GM12875 (cell line): ENCODE measurements at regions not wholly inside any gene's neighbourhood (a gene's known extent, or its start where the extent isn't known, plus 50 kb on each side); places are given as distances from the start of the nearest gene placed in this dataset.

ENCODE experiments used
- H3K4me3 ChIP-seq: one replicate; pipeline ENCODE4 v1.5.1; 2011; ENCODE audit warnings: low read depth, low read length, control low read depth
- TF ChIP-seq, protein P1 (sequence below): IDR thresholded peaks from 2 replicates; pipeline ENCODE4 v1.5.1; 2011; ENCODE audit warnings: low read depth, mild to moderate bottlenecking, control low read depth, inconsistent platforms, low read length, moderate library complexity, borderline replicate concordance; ENCODE audit not compliant: insufficient read depth

DNA sequence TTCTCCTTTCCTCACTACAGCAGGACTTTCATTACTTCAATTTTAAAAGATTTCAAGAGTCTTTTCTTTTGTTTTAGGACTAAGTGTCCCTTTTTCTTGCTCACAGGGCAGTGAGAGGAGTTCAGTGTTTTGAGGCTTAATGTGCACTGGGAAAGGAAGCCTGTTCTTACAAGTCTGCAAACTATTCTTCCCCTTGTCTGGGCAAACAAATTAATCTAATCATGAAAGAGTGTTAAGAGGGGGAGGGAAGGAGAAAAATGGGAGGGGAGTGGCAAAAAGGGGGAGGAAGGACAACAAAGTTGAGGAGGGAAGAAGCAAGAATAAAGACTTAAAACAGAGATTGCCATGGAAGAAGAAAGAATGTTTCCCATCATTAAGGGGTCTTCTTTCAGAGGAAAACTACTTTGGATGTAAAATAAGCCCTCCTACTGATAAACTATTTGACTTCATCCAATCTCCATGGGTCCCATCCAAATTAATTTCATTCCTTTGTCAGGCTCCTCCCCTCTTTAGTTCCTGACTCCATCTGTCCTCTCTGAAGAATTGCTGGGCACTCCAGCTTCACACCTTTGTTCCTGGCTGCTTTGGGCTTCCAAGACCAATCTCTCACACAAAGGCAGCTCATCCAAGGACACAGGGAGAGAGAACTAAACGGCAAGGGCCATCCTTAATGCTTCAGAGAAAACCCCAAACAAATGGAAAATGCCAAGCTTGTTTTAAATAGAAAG lies 244.5 kb downstream of the TPBG start:
- TF ChIP-seq, protein P1, sequence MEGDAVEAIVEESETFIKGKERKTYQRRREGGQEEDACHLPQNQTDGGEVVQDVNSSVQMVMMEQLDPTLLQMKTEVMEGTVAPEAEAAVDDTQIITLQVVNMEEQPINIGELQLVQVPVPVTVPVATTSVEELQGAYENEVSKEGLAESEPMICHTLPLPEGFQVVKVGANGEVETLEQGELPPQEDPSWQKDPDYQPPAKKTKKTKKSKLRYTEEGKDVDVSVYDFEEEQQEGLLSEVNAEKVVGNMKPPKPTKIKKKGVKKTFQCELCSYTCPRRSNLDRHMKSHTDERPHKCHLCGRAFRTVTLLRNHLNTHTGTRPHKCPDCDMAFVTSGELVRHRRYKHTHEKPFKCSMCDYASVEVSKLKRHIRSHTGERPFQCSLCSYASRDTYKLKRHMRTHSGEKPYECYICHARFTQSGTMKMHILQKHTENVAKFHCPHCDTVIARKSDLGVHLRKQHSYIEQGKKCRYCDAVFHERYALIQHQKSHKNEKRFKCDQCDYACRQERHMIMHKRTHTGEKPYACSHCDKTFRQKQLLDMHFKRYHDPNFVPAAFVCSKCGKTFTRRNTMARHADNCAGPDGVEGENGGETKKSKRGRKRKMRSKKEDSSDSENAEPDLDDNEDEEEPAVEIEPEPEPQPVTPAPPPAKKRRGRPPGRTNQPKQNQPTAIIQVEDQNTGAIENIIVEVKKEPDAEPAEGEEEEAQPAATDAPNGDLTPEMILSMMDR, result no peak
- no peak overlapping the region for H3K4me3 ChIP-seq

DNA sequence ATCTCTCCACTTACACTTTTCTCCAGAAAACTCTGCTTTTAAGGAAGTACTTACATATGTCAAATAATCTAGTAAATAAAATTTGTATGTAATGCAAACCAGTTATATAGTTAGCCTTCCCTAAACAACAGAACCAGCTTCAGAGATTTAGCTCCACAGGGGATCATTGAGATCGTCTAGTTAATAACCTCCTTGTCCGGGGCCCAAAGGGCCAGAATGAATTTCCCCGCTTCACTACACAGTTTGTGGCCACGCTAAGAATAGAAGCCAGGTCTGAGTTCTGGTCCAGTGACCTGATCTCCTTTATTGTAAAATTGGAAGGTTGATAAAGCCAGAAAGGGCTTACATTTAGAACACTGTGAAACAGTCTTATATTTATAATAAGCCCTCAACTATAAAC lies 245.2 kb downstream of the TPBG start:
- no peak overlapping the region for H3K4me3 ChIP-seq
- TF ChIP-seq, protein P1, result no peak

DNA sequence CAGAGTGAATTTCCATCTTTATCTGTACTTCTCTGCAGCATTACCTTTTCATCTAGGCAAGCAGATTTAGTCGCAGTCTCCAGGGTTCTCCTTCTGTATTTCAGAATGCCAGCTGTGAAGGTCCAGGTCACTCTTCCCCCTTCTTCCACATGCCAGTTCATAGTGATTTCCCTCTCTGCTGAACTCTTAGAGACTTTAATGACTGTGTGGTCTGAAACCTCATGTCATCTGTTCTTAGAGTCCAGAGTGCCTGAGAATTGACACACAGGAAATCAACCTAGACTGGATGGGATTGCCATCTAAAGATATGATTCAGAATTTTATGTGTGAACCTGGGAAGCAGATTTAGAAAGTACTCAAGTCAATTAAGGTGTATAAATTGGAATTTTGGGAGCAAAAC lies 248.1 kb downstream of the TPBG start:
- no peak overlapping the region for H3K4me3 ChIP-seq
- TF ChIP-seq, protein P1, result no peak

DNA sequence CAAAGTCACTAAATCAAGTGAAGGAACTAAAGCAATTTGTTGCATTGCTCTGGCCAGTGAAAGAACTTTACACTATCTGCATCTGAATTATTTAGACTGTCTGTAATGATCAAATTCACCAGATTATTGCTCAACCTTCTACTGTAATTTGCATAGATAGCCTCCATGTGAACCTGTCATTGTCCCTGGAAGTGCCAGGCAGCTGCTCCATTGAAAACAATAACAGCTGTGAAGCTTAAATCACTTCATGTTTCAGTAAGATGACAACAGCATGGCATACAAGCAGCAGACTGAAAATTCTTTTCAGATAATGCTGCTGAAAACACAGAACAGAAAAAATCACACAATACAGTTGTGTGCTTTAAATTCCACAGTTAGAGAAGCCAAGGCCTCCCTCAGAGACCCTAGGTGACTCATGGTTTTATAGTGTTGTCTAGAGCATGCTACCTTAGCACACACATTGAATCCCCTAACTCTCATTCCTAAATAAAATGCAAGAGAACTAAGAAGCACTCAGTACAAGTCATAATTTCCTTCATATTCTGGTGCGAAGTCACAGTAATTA lies 248.9 kb downstream of the TPBG start:
- TF ChIP-seq, protein P1, result no peak
- no peak overlapping the region for H3K4me3 ChIP-seq

DNA sequence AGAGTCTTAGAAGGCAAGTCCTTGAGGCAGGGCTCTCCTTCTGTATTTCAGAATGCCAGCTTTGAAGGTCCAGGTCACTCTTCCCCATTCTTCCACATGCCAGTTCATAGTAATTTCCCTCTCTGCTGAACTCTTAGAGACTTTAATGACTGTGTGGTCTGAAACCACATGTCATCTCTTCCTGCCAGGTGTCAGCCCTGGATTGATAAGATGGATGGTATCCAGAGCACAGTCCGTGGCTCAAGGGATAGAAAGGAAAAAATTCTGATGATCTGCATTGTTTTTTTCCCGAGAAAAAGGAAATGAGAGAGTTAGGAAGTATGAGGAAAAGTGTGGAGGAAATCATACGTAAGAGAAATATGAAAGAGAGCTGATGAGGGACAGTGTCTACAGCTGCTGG lies 250.9 kb downstream of the TPBG start:
- no peak overlapping the region for H3K4me3 ChIP-seq
- TF ChIP-seq, protein P1, result no peak

DNA sequence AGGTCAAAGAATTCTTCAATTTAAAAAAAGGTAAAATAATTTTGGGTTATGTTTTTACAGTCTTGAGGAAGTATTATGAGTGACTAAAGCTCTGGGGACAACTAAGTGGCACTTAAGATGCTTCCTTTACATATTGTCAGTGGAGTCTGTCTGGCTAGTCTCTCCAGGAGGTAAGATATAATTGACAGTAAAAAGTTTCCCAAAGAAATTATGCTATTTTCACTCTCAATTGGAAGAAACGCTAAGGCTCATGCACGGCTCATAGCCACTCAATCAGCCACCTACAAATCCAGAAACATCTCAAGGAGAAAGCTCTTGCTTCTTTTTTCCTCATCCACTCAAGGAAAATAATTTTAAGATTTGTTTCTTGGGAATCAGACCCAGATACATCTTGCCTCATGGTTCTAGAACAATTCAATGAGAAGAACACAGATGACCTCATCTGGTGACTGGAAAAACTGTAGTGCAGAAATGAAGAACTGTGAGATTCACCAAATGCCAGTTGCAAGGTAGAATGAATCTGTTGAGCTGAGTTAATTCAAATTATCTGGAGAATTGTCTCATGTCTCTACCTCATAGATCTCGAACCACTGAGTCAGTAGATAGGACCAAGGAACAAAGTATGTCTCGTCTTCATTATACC lies 252.9 kb downstream of the TPBG start:
- no peak overlapping the region for H3K4me3 ChIP-seq
- TF ChIP-seq, protein P1, result no peak

DNA sequence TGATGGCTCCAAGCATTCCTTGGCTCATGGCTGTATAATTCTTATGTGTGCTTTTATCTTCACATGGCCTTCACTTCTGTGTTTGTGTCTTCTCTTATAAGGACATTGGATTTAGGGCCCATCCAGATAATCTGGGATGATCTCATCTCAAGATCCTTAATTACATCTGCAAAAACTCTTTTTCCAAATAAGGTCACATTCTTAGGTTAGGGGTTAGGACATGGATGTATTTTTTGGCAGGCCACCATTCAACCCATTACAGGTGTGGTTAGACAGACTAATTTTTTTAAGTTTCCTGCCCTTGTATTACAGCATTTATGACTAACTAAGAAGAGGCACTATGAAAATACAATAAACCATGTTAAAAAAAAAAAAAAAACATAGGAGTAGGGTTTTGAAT lies 254.0 kb downstream of the TPBG start:
- TF ChIP-seq, protein P1, result no peak
- H3K4me3 ChIP-seq, result no peak overlapping the region
